Esophagus squamous epithelium (tissue), 4 donors: ENCODE measurements at regions not wholly inside any gene's neighbourhood (a gene's known extent, or its start where the extent isn't known, plus 50 kb on each side); places are given as distances from the start of the nearest gene placed in this dataset.

Source experiments
- CTCF ChIP-seq, 6 experiments: fragments of 450-650 bp in 4 of 6; fragments of 200-600 bp in 2 of 6; sonication (generic) in 2 of 6; IDR thresholded peaks; one replicate each; pipeline ENCODE4 v1.5.1; 2016 to 2019; ENCODE audit warnings: antibody characterized with exemption in 6 of 6, mild to moderate bottlenecking in 4 of 6, moderate library complexity in 4 of 6
- POLR2A ChIP-seq, 4 donors: fragments of 450-650 bp; IDR thresholded peaks; one replicate each; pipeline ENCODE4 v1.6.1; 2017; ENCODE audit warnings: antibody characterized with exemption in 4 of 4, mild to moderate bottlenecking in 4 of 4, moderate library complexity in 3 of 4

- TF ChIP-seq CTCF (IDR thresholded peaks at IDR 0.05) = no peak
- no peak for TF ChIP-seq POLR2A (IDR thresholded peaks at IDR 0.05)
Observed at GRCh38 chr5:88450239-88450638, 181.6 kb upstream of the TMEM161B start.
